GM21360 (cell line): ENCODE measurements at regions not wholly inside any gene's neighbourhood (a gene's known extent, or its start where the extent isn't known, plus 50 kb on each side); places are given as distances from the start of the nearest gene placed in this dataset.

Experiments
- ATAC-seq: cut with Tn5 transposase; IDR thresholded peaks from one replicate; pipeline ENCODE4 v1.9.1; 2021; ENCODE audit warnings: mild to moderate bottlenecking, moderate library complexity; ENCODE audit not compliant: unreplicated experiment

DNA sequence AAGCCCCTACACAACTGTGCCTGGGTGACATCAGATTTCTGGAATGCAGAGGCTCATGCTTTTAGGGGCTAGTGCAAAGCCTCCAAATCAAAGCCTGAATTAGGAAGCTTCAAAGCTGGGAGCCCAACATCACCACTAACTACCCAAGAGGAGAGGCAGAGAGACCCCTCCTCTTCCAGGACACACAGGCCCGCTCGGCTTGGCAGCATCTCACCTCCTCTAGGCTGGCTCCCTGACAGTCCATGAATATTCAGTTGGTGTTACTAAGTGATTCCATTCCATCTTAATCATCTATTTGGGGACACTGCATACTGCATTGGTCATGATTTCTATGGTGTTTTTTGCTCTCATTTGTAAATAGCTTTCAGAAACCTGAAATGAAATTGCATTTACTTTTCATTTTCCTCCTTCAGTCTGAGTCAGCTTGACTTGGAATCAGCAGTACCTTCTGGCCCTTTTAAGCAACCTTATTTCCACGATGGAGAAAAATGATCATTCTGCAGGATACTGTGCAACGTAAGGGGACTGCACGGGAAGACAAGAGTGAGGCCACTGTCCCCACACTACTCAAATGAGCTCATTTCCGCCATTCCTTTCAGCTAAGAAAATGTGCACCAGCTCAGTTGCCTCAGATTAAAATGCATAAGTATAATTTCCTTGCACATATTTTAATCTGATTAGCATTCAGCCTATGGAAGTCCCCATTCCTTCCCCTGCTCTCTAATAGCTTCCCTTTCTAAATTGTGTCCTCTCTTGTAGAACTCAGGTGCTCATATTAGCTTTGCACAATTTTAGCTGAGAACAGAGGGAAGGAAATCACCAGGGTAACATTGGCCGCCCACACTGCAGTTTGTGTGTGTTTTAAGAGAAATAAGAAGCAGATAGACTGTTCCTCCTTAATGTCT lies 219.9 kb downstream of the RFC3 start:
- peak; percentile 47 for ATAC-seq

DNA sequence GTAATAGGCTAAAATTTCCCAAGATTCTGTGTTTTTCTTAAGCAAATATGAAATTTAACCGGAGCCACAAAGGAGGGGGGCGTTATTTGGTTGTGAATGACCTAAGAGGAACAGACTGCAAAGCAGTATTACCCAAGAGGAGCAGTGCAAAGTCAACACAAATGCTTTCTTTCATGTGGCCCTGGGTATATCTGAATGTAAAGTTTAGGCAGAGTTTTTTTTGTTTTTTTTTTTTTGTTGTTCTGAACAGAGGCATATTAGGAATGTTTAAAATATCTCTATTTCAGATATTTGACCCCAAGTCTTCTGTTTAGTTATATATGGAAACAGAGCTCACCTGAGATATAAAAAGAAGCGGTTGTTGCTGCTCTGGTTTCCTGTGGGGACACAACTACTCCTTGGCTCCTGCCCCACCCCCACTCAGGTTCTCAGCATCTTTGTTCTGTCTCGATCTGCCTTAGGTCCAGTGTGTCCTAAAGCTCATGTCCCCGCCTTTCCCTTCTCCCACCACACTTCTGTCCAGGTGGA lies 220.7 kb downstream of the RFC3 start:
- peak; percentile 44 for ATAC-seq

DNA sequence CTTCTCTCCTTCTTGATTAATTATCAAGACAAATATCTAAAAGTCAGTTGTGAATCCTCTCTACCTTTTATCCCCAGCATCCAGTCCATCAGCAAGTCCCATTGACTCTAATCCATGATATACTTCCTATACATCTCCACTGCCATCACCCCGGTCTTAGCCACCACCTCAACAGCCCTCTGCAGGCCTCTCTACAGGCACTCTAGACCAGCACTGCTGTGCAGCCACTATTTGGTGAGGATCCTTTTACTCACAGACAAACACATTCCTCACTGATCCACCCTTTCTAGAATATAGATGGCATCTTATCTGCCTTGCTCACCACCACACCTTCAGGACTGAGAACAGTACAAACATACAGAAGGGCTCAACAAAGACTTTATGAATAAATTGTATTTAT lies 221.7 kb downstream of the RFC3 start:
- ATAC-seq: no peak

DNA sequence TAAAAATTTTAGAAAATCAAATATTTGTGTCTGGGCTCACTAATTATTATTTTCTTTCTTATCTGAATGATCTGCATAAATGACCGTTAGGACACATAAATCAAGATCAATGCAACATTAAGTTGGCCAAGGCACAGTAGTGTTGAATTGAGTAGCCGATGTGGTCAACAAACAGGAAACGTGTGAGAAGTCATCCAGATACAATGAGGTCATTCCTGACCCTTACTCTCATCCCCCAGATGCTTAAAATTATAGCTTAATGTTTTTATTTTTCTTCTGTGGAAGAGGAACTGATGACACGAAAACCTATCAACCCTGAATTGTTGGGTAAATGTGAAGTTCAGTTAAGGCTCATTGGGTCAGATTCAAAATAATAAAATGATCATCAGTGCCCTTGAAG lies 222.9 kb downstream of the RFC3 start:
- no peak for ATAC-seq

DNA sequence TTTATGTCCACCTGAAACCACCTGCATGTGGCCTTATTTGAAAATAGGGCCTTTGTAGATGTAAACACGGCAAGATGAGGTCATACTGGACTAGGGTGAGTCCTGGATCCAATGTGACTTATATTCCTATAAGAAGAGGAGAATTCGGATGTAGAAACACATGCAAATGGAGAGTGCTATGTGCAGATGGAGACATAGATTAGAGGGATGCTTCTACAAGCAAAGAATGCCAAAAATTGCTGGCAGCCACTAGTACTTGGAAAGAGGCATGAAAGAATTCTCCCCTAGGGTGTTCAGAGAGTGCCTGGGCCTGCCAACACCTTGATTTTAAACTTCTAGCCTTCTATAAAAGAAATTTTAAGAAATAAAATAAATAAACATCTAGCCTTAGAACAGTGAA lies 226.1 kb downstream of the RFC3 start:
- ATAC-seq: no peak

DNA sequence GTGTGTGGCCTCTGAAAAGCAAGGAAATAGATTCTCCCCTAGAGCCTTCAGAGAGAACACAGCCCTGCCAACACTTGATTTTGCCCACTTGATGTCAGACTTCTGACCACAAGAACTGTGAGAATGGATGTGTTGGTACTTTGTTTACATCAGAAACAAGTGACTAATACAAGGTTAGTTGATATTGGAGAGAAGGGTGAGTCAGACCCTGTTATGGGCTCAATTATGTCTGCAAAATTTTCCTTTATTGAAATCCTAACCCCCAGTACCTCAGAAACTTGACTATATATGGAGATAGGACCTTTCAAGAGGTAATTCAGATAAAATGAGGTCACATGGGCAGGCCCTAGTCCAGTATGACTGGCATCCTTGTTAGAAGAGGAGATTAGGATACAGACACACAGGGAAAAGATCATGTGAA lies 226.7 kb downstream of the RFC3 start:
- ATAC-seq: no peak

DNA sequence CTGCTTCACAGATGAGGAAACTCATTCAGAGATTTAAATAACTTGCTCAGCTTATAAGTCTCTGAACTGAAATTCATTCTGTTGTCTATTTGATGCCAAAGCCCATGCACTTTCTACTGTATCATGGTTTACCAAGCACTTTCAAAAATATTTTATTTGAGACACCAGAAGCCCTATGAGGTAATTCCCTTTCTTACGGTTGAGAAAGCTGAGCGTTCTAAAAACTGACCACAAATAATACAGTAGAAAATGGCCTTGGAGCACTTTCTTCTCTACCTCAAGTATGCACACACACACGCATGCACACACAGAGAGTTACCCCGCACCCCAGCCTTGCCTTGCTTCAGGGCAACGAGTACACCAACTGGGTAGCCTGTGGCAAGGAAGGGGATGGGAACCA lies 228.5 kb downstream of the RFC3 start:
- no peak for ATAC-seq

DNA sequence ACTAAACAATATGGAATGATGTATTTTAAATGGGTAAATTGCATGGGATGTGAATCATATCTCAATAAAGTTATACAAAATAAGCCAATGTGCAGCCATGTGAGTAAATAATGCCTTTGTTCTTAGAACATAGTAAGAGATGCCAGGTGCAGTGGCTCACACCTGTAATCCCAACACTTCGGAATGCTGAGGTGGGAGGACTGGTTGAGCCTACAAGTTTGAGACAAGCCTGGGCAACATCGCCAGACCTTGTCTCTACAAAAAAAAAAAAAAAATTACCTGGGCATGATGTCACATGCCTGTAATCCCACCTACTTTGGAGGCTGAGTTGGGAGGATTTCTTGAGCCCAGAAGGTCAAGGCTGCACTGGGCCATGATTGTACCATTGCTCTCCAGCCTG lies 230.7 kb downstream of the RFC3 start:
- ATAC-seq: no peak

DNA sequence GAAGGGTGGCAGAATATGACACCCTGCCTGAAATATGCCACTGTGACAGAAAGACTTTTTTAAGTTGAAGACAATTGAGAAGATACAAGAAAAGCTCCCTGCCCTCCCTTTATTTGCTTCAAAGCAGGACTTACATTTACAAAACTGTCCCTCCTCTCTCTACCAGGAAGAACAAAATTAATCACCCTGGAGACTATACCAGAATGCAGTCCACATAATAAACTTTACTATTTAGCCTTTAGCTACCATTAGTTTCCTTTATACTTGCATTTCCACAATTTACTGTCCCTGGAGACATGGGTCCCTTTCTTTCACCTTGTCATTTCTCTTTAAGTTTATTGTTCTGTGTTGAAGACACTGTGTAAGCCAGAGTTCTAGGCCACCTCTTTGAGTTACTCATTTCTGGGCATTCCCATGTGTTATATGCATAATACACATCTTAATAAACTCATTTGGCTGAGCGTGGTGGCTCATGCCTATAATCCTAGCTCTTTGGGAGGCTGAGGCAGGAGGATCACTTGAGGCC lies 238.8 kb downstream of the RFC3 start:
- no peak for ATAC-seq

DNA sequence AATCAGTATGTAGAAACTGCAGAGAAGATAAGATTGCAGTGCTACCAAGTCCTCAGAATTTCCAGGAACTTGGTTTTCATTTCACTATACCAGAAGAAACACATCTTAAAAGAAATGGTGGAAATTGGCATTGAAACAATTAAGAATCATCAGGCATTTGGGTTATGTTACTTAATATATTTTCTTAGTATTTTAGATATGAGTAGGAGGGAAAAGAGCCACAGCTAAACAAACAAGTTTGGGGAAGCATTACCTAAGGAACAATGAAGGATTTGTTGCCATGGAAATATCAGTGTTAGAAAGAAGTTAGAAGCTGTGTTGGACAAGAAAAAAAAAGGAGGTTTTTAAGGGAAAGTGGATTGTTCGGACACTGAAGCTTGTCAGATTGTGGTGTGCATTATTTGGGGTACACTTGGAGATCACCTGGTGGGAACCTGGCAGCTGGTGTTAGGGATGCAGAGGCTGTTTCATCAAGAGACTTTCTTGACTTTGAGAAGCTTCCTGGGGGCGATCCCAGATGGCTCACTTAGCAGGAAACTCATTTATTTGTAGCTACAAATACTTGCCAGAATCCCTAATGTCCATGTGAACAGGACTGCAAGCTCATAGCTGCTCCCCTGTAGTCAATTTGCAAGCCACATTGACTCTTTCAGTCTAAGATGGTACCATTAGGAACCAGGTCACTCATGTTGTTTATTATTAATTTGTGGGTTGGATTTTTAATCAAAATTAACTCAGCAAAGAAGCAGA lies 246.7 kb downstream of the RFC3 start:
- ATAC-seq: no peak

DNA sequence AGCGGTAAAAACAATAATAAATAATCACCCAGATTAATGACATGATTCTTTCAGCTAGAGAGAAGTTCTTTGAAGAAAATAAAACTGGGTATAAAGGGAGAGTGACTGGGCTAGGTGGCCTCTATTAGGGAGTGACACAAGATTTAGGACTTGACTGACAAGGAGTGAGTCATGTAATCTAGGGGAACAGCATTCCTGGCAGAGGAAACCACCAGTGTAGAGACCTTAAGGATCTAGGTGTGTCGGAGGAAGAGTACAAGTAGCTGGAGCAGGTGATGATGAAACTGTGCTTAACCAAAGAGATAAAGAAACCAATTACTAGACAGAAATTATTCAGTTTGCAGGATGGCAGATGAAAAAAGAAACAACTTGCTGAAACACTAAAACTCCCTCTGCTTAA lies 248.0 kb downstream of the RFC3 start:
- ATAC-seq: no peak

DNA sequence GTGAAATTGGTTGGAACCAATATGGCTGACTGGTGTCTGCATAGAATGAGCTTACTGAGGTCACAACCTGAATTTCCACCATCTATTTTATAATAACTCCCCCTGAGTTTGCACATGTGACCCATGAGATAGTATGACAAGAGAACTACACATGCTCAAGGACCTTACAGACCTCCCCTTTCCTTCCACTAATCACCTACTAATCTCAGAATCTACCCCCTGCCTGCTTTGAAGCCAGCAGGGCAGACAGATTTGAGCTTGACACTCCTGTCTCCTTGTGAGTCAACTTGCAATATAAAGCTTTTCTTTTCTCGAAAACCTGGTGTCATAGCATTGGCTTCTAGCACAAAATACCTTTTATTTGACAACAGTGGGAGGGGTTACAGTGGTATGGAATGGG lies 248.4 kb downstream of the RFC3 start:
- no peak for ATAC-seq

DNA sequence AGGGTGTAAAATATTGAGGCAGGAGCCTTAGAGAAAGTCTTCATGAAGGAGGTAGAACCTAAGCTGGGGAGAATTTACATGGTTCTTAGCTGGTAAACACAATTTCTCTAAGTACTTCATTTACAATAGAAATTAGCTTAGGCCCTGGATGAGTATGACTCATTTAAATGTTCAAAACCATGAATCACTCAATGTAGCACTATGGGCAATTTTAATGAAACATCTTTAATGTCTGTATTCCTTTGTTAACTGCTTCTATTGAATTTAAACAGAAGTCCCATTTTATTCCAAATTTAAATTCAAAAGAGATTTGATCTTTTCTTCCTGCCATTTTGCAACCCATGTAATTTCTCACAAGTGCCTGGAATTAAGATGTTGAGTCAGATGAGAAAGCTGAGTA lies 252.1 kb downstream of the RFC3 start:
- ATAC-seq: no peak

DNA sequence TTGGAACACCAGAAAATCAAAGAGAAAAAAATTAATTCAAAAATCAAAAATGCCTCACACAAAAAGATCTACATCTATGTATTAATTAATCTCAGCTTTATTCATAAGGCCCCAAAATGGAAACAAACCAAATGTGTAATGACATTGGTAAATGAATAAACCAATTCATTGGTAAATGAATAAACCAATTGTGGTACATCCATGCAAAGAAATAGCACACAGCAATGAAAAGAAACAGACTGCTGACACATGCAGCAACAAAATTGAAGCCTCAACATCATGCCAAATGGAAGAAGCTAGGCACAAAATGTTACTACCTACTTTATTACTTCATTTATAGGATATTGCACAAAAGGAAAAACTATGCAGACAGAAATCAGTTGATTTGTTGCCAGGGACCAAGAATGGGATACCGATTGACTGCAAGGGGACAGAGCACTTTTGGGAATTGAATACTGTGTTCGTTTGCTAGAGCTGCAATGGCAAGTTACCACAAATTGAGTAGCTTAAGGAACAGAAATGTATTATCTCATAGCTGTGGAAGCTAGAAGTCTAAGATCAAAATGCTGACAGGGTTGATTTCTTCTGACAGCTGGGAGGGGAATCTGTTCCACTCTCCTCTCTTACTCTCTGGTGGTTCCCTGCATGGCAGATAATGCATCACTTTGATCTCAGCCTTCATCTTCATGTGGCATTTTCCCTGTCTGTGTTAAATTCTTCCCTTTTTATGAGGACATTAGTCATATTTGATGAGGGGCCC lies 252.8 kb downstream of the RFC3 start:
- ATAC-seq: no peak

DNA sequence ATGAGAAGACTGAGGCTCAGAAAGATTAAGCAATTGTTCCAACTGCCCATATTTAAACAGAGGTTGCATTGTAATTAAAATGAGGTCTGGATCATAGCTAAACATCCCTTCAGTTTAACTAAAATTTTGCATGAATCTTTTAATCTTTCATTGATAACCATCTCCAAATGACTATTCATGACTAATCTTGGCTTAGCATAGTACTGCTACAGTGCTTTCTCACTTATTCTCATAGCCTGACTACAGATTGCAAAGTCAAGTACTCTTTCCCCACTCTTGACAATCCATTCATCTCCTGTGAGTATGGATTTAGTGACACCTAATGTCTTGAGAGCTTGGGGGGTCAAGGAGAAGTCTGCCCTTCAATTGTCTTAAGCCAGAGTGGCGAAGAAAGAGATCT lies 258.4 kb downstream of the RFC3 start:
- ATAC-seq: no peak

DNA sequence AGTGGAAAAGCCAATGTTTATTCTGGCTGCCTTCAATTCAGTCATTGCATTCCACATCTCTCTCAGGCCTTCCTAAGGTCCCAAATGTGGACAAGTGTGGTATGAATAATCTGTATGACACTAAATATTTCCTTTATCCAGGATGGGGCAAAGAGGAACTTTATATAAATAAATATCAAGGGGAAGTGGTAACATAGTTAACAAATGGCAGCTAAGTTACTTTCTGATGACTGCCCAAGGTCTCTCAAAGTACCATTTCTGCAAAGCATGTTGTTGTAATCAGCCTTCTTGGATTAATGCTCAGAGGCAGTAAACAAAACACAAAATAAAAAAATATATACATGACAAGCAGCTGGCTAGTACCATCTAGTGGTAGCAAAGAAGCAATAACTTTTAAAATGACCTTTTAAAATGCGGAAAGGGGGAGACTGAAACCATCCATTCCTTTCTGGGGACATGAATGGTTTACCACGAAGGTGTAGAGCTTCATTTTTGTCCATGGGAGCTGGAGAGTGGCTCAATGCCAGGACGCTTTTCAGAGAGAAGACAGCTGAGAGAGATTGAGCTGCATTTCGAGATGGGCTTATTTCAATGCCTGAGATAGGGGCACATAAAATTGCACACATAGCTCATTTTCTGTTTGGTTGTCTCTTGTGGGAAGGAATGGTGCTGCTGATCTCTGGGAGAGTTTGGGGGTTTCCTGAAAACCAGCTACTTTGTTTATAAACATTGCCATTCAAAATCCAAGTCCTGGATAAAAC lies 259.2 kb downstream of the RFC3 start:
- ATAC-seq: no peak

DNA sequence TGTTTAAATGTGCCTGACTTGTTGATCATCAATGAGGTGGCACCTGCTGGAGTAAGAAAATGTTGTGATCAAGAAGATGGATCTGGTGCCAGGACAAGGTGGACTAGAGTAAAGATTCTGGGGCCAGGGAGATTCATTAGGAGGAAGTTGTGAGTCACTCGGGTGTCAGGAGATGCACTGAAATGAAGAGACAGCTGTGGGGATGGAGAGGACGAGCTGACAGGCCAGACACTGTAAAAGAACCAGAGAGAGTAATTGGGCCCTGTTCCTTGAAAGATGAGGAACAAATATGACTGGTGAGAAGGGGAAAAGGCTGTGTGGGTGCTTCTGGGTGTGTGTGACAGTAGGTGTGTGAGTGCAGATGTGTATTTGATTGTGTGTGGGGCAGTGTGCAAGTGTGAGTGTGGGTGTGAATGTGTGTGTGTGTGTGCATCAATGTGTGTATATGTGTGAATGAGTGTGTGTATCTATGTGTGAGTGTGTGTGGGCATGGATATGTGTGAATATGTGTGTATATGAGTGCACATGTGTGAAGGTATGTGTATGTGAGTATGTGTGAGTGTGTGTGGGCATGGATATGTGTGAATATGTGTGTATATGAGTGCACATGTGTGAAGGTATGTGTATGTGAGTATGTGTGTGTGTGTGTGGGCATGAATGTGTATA lies 260.5 kb downstream of the RFC3 start:
- no peak for ATAC-seq

DNA sequence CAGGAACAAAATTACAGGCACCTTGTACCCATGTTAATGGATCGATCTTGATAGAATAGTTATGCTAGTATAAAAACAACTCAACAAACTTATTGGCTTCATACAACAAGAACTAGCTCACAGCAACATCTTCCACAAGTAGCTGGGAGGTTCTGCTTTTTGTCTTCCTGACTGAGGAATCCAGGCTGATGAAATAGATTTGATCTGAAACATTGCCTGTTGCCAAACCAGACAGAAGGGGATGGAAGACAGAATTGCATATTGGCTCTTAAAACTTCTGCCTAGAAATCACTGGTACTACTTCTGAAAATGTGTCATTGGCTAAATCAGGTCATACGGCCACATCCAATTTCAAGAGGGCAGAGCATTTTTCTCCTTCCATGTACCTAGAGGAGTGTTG lies 267.3 kb downstream of the RFC3 start:
- ATAC-seq: no peak

DNA sequence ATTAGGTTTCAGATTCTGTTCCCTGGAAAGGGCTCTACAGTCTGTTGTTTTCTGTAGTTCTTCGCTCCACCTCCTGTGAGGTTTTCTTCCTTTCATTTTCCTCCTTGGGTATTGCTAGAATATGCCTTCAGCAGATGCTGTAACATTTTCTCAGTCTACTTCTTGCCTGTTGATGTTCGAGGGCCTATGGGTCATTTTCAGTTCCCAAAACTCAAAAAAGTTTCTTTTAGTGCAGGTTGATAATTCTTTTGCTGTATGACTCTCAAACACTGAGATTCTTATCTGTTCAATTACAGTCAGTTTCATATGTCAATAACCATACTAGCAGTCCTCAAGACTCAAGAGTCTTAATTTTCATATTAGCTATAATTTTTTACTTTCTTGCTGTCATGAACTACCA lies 268.3 kb downstream of the RFC3 start:
- no peak for ATAC-seq

DNA sequence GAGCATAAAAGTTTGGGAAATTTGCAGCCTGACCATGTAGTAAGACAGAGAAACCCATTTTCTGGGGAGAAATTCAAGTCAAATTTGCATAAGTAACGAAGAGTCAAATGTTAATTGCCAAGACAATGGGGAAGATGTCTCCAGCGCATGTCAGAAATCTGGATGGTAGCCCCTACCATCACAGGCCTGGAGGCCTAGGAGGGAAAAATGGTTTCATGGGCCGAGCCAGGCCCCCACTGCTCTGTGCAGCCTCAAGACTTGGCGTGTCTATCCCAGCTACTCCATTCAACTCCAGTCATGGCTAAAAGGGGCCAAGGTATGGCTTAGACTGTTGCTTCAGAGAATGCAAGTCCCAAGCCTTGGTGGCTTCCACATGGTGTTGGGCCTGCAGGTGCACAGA lies 269.8 kb downstream of the RFC3 start:
- no peak for ATAC-seq
